ENCODE measurements at regions not wholly inside any gene's neighbourhood (a gene's known extent, or its start where the extent isn't known, plus 50 kb on each side); places are given as distances from the start of the nearest gene placed in this dataset.

GRCh38 chr3:144687862-144688261, 716.2 kb downstream of the DIPK2A start:
- H3K9ac ChIP-seq (ENCODE audit: insufficient read depth, low read length, poor library complexity, severe bottlenecking): no peak overlapping the region
- H3K4me1 ChIP-seq (ENCODE audit: control insufficient read depth in 1 of 2, insufficient read depth in 2 of 2, low read length in 2 of 2): no peaks in the 10 kb centered on the region
- H3K27me3 Mint-ChIP-seq (ENCODE audit: low read depth in 3 of 3): peaks cover 0 to 2% (median 0%) of the 10 kb centered on the region in 3 donors
- H3K36me3 ChIP-seq (replicated peaks in 1 of 2; ENCODE audit: control insufficient read depth in 1 of 2, insufficient read depth in 2 of 2, low read length in 2 of 2): no peaks in the 10 kb centered on the region
- no peak overlapping the region for H3K27ac Mint-ChIP-seq
- no peaks in the 10 kb centered on the region for H3K27me3 ChIP-seq (ENCODE audit: control insufficient read depth in 2 of 2, insufficient read depth in 2 of 2, low read length in 2 of 2)
- intact Hi-C loops (cut with micrococcal nuclease): no loop called here
- no peak overlapping the region for H3K4me3 ChIP-seq (replicated peaks in 1 of 3; ENCODE audit: low read depth in 2 of 3, low read length in 3 of 3)
- H3K9me3 ChIP-seq (replicated peaks in 1 of 2; ENCODE audit: control insufficient read depth in 1 of 2, insufficient read depth in 1 of 2, low read length in 2 of 2): peaks cover 0 to 4% of the 10 kb centered on the region in 2 donors
- H4K20me1 ChIP-seq (ENCODE audit: insufficient read depth, low read length): no peaks in the 10 kb centered on the region
- no peak overlapping the region for H2AFZ ChIP-seq (ENCODE audit: insufficient read depth, low read depth, low read length, poor library complexity, severe bottlenecking)
- no peak for DNase-seq
- no peaks in the 10 kb centered on the region for H3K4me1 Mint-ChIP-seq
- TF ChIP-seq, protein P1, sequence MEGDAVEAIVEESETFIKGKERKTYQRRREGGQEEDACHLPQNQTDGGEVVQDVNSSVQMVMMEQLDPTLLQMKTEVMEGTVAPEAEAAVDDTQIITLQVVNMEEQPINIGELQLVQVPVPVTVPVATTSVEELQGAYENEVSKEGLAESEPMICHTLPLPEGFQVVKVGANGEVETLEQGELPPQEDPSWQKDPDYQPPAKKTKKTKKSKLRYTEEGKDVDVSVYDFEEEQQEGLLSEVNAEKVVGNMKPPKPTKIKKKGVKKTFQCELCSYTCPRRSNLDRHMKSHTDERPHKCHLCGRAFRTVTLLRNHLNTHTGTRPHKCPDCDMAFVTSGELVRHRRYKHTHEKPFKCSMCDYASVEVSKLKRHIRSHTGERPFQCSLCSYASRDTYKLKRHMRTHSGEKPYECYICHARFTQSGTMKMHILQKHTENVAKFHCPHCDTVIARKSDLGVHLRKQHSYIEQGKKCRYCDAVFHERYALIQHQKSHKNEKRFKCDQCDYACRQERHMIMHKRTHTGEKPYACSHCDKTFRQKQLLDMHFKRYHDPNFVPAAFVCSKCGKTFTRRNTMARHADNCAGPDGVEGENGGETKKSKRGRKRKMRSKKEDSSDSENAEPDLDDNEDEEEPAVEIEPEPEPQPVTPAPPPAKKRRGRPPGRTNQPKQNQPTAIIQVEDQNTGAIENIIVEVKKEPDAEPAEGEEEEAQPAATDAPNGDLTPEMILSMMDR (IDR thresholded peaks at IDR 0.05): no peak
- no peaks in the 10 kb centered on the region for H3K79me2 ChIP-seq (ENCODE audit: insufficient read depth, low read length)
- peaks cover 0 to 8% (median 2%) of the 10 kb centered on the region in 7 donors for H3K9me3 Mint-ChIP-seq
- H3K27ac ChIP-seq (ENCODE audit: low read depth in 1 of 2, low read length in 2 of 2): no peak overlapping the region
- H3K4me2 ChIP-seq (replicated peaks; ENCODE audit: extremely low read depth, low read length, poor library complexity, severe bottlenecking): no peak overlapping the region
- 90% methylated on average over 4 of the region's 4 CpGs for WGBS (ENCODE audit: insufficient coverage)
- H3K4me3 Mint-ChIP-seq: no peak overlapping the region
- no peaks in the 10 kb centered on the region for H3K36me3 Mint-ChIP-seq

DNA sequence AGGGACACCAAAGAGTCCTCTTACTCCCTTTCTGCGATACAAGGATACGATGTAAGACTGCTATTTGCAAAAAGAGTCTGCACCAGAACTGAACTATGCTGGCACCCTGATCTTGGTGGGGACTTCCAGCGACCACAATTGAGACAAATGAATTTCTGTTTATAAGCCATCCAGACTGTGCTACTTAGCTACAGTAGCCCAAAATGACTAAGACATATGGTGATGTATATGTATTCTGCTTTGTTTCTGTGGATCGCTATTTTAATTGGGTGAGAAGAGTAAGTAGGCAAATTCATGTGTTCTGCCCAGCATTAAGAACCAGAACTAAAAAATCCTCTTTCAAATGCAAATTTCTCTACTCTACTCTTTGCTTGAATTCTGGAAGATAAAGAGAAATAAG, 720.9 kb downstream of the DIPK2A start:
- H3K9ac ChIP-seq (ENCODE audit: insufficient read depth, low read length, poor library complexity, severe bottlenecking): no peak overlapping the region
- TF ChIP-seq, protein P1 (IDR thresholded peaks at IDR 0.05): no peak
- H3K4me2 ChIP-seq (replicated peaks; ENCODE audit: extremely low read depth, low read length, poor library complexity, severe bottlenecking): no peak overlapping the region
- intact Hi-C loops (cut with micrococcal nuclease): no loop called here
- H3K9me3 ChIP-seq (replicated peaks in 1 of 2; ENCODE audit: control insufficient read depth in 1 of 2, insufficient read depth in 1 of 2, low read length in 2 of 2): peaks cover 0 to 4% of the 10 kb centered on the region in 2 donors
- WGBS (ENCODE audit: insufficient coverage): 100% methylated on average over 2 of the region's 4 CpGs
- H2AFZ ChIP-seq (ENCODE audit: insufficient read depth, low read depth, low read length, poor library complexity, severe bottlenecking): no peak overlapping the region
- no peak overlapping the region for H3K27ac Mint-ChIP-seq
- no peaks in the 10 kb centered on the region for H3K4me1 Mint-ChIP-seq
- no peaks in the 10 kb centered on the region for H3K36me3 Mint-ChIP-seq
- no peaks in the 10 kb centered on the region for H3K4me1 ChIP-seq (ENCODE audit: control insufficient read depth in 1 of 2, insufficient read depth in 2 of 2, low read length in 2 of 2)
- H3K4me3 ChIP-seq (replicated peaks in 1 of 3; ENCODE audit: low read depth in 2 of 3, low read length in 3 of 3): no peak overlapping the region
- H3K27me3 ChIP-seq (ENCODE audit: control insufficient read depth in 2 of 2, insufficient read depth in 2 of 2, low read length in 2 of 2): no peaks in the 10 kb centered on the region
- DNase-seq: no peak
- H3K4me3 Mint-ChIP-seq: no peak overlapping the region
- peaks cover 0 to 8% (median 2%) of the 10 kb centered on the region in 7 donors for H3K9me3 Mint-ChIP-seq
- no peaks in the 10 kb centered on the region for H3K36me3 ChIP-seq (replicated peaks in 1 of 2; ENCODE audit: control insufficient read depth in 1 of 2, insufficient read depth in 2 of 2, low read length in 2 of 2)
- no peaks in the 10 kb centered on the region for H4K20me1 ChIP-seq (ENCODE audit: insufficient read depth, low read length)
- H3K79me2 ChIP-seq (ENCODE audit: insufficient read depth, low read length): no peaks in the 10 kb centered on the region
- H3K27me3 Mint-ChIP-seq (ENCODE audit: low read depth in 3 of 3): peaks cover 0 to 2% (median 0%) of the 10 kb centered on the region in 3 donors
- no peak overlapping the region for H3K27ac ChIP-seq (ENCODE audit: low read depth in 1 of 2, low read length in 2 of 2)

Measured in CD14-positive monocyte (primary cell).